ENCODE measurements at regions not wholly inside any gene's neighbourhood (a gene's known extent, or its start where the extent isn't known, plus 50 kb on each side); places are given as distances from the start of the nearest gene placed in this dataset.

GRCh38 chr1:2858676-2859075 is 57.2 kb upstream of the TTC34 start:
- Mint-ChIP-seq H3K27ac (peak overlapping the region in 2 of 3 donors; percentile 75 to 89), H3K9me3 (no peaks in the 10 kb centered on the region), H3K36me3 (no peaks in the 10 kb centered on the region), H3K4me3 (no peak overlapping the region), H3K27me3 (no peaks in the 10 kb centered on the region), H3K4me1 (peaks cover 0 to 2% (median 0%) of the 10 kb centered on the region in 4 donors)
- Histone ChIP-seq H3K4me3 (ENCODE audit: low read depth, low read length) (no peak overlapping the region), H3K4me1 (ENCODE audit: control insufficient read depth, insufficient read depth, low read length, poor library complexity, severe bottlenecking) (no peaks in the 10 kb centered on the region), H3K36me3 (ENCODE audit: control insufficient read depth, insufficient read depth, low read length) (no peaks in the 10 kb centered on the region), H3K27me3 (ENCODE audit: control insufficient read depth, insufficient read depth, low read length) (no peaks in the 10 kb centered on the region), H3K27ac (ENCODE audit: insufficient read depth, low read length, poor library complexity, severe bottlenecking) (no peak overlapping the region), H3K9me3 (ENCODE audit: control insufficient read depth in 2 of 2, low read length in 2 of 2) (no peaks in the 10 kb centered on the region)
- ATAC-seq (ENCODE audit: low read depth in 2 of 2) (no peak), DNase-seq (no peak)

DNA sequence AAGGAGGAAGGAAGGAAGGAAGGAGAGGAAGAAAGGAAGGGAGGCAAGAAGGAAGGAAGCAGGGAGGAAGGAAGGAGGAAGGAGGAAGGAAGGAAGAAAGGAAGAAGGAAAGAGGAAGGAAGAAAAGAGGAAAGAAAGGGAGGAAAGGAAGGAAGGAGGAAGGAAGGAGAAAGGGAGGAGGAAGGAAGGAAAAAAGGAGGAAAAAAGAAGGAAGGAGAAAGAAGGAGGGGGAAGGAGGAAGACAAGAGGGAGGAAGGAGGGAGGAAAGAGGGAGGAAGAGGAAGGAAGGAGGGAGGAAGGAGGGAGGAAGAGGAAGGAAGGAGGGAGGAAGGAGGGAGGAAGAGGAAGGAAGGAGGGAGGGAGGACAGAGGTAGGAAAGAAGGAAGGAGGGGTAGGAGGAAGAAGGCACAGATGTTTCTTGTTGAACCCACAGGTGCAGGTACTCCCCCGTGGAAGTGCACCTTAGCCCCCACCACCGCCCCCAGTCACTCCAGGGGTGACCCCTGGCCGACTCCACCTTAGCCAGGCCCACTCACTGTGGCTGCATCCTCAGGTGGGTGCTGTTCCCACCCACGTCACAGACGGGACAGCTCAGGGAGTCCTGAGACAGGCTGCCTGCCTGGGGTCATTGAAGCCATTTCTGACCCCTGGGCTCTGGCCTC is 57.9 kb upstream of the TTC34 start:
- Histone ChIP-seq H3K4me3 (ENCODE audit: low read depth, low read length) (no peak overlapping the region), H3K4me1 (ENCODE audit: control insufficient read depth, insufficient read depth, low read length, poor library complexity, severe bottlenecking) (no peaks in the 10 kb centered on the region), H3K9me3 (ENCODE audit: control insufficient read depth in 2 of 2, low read length in 2 of 2) (no peaks in the 10 kb centered on the region), H3K27me3 (ENCODE audit: control insufficient read depth, insufficient read depth, low read length) (no peaks in the 10 kb centered on the region), H3K27ac (ENCODE audit: insufficient read depth, low read length, poor library complexity, severe bottlenecking) (no peak overlapping the region), H3K36me3 (ENCODE audit: control insufficient read depth, insufficient read depth, low read length) (no peaks in the 10 kb centered on the region)
- H3K9me3 Mint-ChIP-seq: no peaks in the 10 kb centered on the region
- no peaks in the 10 kb centered on the region for H3K36me3 Mint-ChIP-seq
- no peaks in the 10 kb centered on the region for H3K27me3 Mint-ChIP-seq
- no peak overlapping the region for H3K4me3 Mint-ChIP-seq
- H3K27ac Mint-ChIP-seq: no peak overlapping the region
- DNase-seq: no peak
- H3K4me1 Mint-ChIP-seq: peaks cover 0 to 2% (median 0%) of the 10 kb centered on the region in 4 donors
- no peak for ATAC-seq (ENCODE audit: low read depth in 2 of 2)

- no peaks in the 10 kb centered on the region for H3K27me3 ChIP-seq (ENCODE audit: control insufficient read depth, insufficient read depth, low read length)
- H3K4me3 Mint-ChIP-seq: no peak overlapping the region
- H3K4me1 Mint-ChIP-seq: peaks cover 0 to 2% (median 0%) of the 10 kb centered on the region in 4 donors
- no peaks in the 10 kb centered on the region for H3K36me3 Mint-ChIP-seq
- H3K27me3 Mint-ChIP-seq: no peaks in the 10 kb centered on the region
- ATAC-seq (ENCODE audit: low read depth in 2 of 2) (no peak), DNase-seq (no peak)
- H3K27ac Mint-ChIP-seq: no peak overlapping the region
- no peaks in the 10 kb centered on the region for H3K9me3 Mint-ChIP-seq
- no peaks in the 10 kb centered on the region for H3K4me1 ChIP-seq (ENCODE audit: control insufficient read depth, insufficient read depth, low read length, poor library complexity, severe bottlenecking)
- no peak overlapping the region for H3K27ac ChIP-seq (ENCODE audit: insufficient read depth, low read length, poor library complexity, severe bottlenecking)
- H3K36me3 ChIP-seq (ENCODE audit: control insufficient read depth, insufficient read depth, low read length): no peaks in the 10 kb centered on the region
- H3K9me3 ChIP-seq (ENCODE audit: control insufficient read depth in 2 of 2, low read length in 2 of 2): no peaks in the 10 kb centered on the region
- no peak overlapping the region for H3K4me3 ChIP-seq (ENCODE audit: low read depth, low read length)
These were observed 58.5 kb upstream of the TTC34 start for GRCh38 chr1:2859881-2860430.

DNA sequence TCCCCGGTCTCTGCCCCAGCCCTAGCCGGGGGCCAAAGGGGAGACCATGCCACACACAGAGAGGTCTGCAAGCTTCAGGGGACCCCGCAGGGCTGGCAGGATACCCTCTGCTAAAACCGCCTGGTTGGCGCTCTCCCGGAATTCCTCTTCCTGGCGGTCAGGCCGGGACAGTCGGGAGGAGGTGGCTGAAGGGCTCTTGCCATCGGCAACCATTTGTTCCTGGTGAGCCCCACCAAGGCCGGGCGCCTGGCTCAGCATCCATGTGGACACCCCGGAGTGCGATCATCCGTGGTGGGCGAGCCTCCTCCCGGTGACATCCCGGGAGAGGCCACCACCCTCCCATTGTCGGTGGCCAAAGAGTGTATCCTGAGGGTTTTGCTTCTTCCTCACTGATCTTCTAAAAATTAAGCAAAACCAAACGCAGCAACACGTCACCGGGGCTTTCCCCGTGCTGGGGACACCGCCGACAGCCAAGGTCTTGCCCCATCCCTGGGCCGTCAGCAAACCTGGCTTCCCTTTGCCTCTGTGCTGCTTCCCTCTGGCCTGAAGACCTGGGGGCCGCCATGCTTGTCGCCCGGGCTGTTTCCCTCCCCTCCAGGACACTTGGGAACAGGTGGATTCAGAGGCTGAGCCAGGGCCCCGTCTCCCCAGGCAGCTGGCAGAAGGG is 59.1 kb upstream of the TTC34 start:
- H3K27me3 ChIP-seq (ENCODE audit: control insufficient read depth, insufficient read depth, low read length): no peaks in the 10 kb centered on the region
- Mint-ChIP-seq H3K4me3 (no peak overlapping the region), H3K9me3 (no peaks in the 10 kb centered on the region), H3K4me1 (peaks cover 0 to 2% (median 0%) of the 10 kb centered on the region in 4 donors), H3K27me3 (no peaks in the 10 kb centered on the region), H3K27ac (no peak overlapping the region), H3K36me3 (no peaks in the 10 kb centered on the region)
- no peaks in the 10 kb centered on the region for H3K4me1 ChIP-seq (ENCODE audit: control insufficient read depth, insufficient read depth, low read length, poor library complexity, severe bottlenecking)
- ATAC-seq (ENCODE audit: low read depth in 2 of 2) (no peak), DNase-seq (no peak)
- no peaks in the 10 kb centered on the region for H3K9me3 ChIP-seq (ENCODE audit: control insufficient read depth in 2 of 2, low read length in 2 of 2)
- H3K36me3 ChIP-seq (ENCODE audit: control insufficient read depth, insufficient read depth, low read length): no peaks in the 10 kb centered on the region
- H3K27ac ChIP-seq (ENCODE audit: insufficient read depth, low read length, poor library complexity, severe bottlenecking): no peak overlapping the region
- no peak overlapping the region for H3K4me3 ChIP-seq (ENCODE audit: low read depth, low read length)

DNA sequence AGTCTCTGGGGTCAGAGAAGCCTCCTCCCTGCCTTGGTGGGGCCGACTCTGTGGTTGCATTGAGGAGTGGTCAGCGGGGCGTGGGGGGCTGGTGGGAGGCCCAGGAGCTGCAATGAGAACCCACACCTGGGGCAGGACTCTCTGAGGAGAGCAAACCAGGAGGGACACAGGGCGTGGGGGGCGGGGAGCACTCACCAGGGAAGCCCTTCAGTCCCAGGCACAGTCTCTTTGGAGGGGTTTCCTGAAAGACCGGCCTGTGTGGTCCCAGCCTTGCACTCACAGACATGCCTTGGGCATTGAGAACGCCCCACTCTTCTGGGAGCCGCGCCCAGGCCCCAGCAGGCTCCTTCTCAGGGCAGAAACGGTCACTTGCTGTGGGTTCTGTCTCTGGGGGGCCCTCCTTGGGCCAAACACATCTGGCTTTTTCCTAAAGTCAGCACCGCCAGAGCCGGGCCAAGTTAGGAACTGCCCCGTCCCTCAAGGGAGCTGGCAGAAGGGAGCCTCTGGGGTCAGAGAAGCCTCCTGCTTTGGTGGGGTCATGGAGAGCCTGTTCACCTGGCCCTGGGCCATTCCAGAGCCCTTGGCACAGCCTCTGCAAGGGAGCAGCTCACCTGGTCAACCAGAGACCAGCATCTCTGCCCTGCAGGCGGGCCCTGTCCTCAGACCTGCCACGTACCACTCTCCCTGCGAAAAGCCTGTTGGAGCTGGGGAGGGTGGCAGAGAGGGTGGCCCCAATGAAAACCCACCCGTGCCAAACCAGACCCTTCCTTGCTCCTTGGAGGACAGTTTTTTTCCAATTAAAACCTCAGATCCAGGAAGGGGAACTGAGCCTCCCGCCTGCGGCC is 59.9 kb upstream of the TTC34 start:
- Mint-ChIP-seq H3K9me3 (no peaks in the 10 kb centered on the region), H3K36me3 (no peaks in the 10 kb centered on the region), H3K27me3 (no peaks in the 10 kb centered on the region), H3K4me3 (no peak overlapping the region), H3K4me1 (peaks cover 0 to 2% (median 0%) of the 10 kb centered on the region in 4 donors), H3K27ac (no peak overlapping the region)
- ATAC-seq (ENCODE audit: low read depth in 2 of 2) (no peak), DNase-seq (no peak)
- Histone ChIP-seq H3K4me3 (ENCODE audit: low read depth, low read length) (no peak overlapping the region), H3K9me3 (ENCODE audit: control insufficient read depth in 2 of 2, low read length in 2 of 2) (no peaks in the 10 kb centered on the region), H3K36me3 (ENCODE audit: control insufficient read depth, insufficient read depth, low read length) (no peaks in the 10 kb centered on the region), H3K27ac (ENCODE audit: insufficient read depth, low read length, poor library complexity, severe bottlenecking) (no peak overlapping the region), H3K4me1 (ENCODE audit: control insufficient read depth, insufficient read depth, low read length, poor library complexity, severe bottlenecking) (no peaks in the 10 kb centered on the region), H3K27me3 (ENCODE audit: control insufficient read depth, insufficient read depth, low read length) (no peaks in the 10 kb centered on the region)

GRCh38 chr1:2861988-2862813 is 60.7 kb upstream of the TTC34 start:
- Mint-ChIP-seq H3K9me3 (no peaks in the 10 kb centered on the region), H3K36me3 (no peaks in the 10 kb centered on the region), H3K27me3 (no peaks in the 10 kb centered on the region), H3K27ac (no peak overlapping the region), H3K4me3 (no peak overlapping the region), H3K4me1 (peaks cover 0 to 2% (median 0%) of the 10 kb centered on the region in 4 donors)
- Histone ChIP-seq H3K36me3 (ENCODE audit: control insufficient read depth, insufficient read depth, low read length) (no peaks in the 10 kb centered on the region), H3K9me3 (ENCODE audit: control insufficient read depth in 2 of 2, low read length in 2 of 2) (no peaks in the 10 kb centered on the region), H3K27ac (ENCODE audit: insufficient read depth, low read length, poor library complexity, severe bottlenecking) (no peak overlapping the region), H3K4me3 (ENCODE audit: low read depth, low read length) (no peak overlapping the region), H3K27me3 (ENCODE audit: control insufficient read depth, insufficient read depth, low read length) (no peaks in the 10 kb centered on the region), H3K4me1 (ENCODE audit: control insufficient read depth, insufficient read depth, low read length, poor library complexity, severe bottlenecking) (no peaks in the 10 kb centered on the region)
- ATAC-seq (ENCODE audit: low read depth in 2 of 2) (no peak), DNase-seq (no peak)

Data from CD4-positive, CD25-positive, alpha-beta regulatory T cell (primary cell).